Liver (tissue), 7 donors: ENCODE measurements at regions not wholly inside any gene's neighbourhood (a gene's known extent, or its start where the extent isn't known, plus 50 kb on each side); places are given as distances from the start of the nearest gene placed in this dataset.

Experiments
- DNase-seq: peaks from one replicate; pipeline ENCODE4 v3.0.0-alpha.2; 2017; ENCODE audit warnings: low spot score
- H3K27ac ChIP-seq, 2 donors: one replicate each; pipeline ENCODE4 v1.7.0; 2013; ENCODE audit warnings: inconsistent platforms in 2 of 2, low read length in 2 of 2, control low read depth in 1 of 2, low read depth in 1 of 2, mild to moderate bottlenecking in 1 of 2
- H3K27me3 ChIP-seq, 4 donors: one replicate each; pipeline versions ENCODE4 v1.6.1 to v1.7.0; 2013; ENCODE audit warnings: low read length in 3 of 4, inconsistent platforms in 1 of 4, mild to moderate bottlenecking in 1 of 4, moderate library complexity in 1 of 4; ENCODE audit not compliant: control insufficient read depth in 4 of 4, insufficient read depth in 4 of 4
- H3K36me3 ChIP-seq, 4 donors: one replicate each; pipeline versions ENCODE4 v1.6.1 to v1.7.0; 2013; ENCODE audit warnings: low read length in 3 of 4, mild to moderate bottlenecking in 3 of 4, low read depth in 1 of 4, moderate library complexity in 1 of 4; ENCODE audit not compliant: control insufficient read depth in 4 of 4, insufficient read depth in 3 of 4
- H3K4me1 ChIP-seq, 4 donors: one replicate each; pipeline versions ENCODE4 v1.6.1 to v1.7.0; 2013; ENCODE audit warnings: low read length in 3 of 4, mild to moderate bottlenecking in 3 of 4, moderate library complexity in 1 of 4; ENCODE audit not compliant: control insufficient read depth in 4 of 4, insufficient read depth in 4 of 4
- H3K4me3 ChIP-seq, 3 donors: one replicate each; pipeline versions ENCODE4 v1.6.1 to v1.7.0; 2013; ENCODE audit warnings: low read length in 3 of 3, control low read depth in 1 of 3, low read depth in 1 of 3, mild to moderate bottlenecking in 1 of 3
- H3K9ac ChIP-seq, 2 donors: one replicate each; pipeline ENCODE4 v1.7.0; 2013; ENCODE audit warnings: low read length in 2 of 2, mild to moderate bottlenecking in 2 of 2, moderate library complexity in 2 of 2, control low read depth in 1 of 2, low read depth in 1 of 2
- H3K9me3 ChIP-seq, 4 donors: one replicate each; pipeline versions ENCODE4 v1.6.1 to v1.7.0; 2013; ENCODE audit warnings: low read length in 3 of 4; ENCODE audit not compliant: control insufficient read depth in 4 of 4
- ATF3 ChIP-seq: IDR thresholded peaks from 2 replicates; pipeline ENCODE4 v1.6.1; 2016; ENCODE audit warnings: antibody characterized with exemption
- EGR1 ChIP-seq, 2 donors: IDR thresholded peaks; 2 replicates each; pipeline ENCODE4 v1.6.1; 2016 to 2018; ENCODE audit warnings: antibody characterized with exemption in 2 of 2, low read depth in 2 of 2
- FOXA1 ChIP-seq: IDR thresholded peaks from 2 replicates; pipeline ENCODE4 v1.6.1; 2016; ENCODE audit warnings: antibody characterized with exemption
- FOXA2 ChIP-seq: IDR thresholded peaks from 2 replicates; pipeline ENCODE4 v1.6.1; 2016; ENCODE audit warnings: antibody characterized with exemption
- GABPA ChIP-seq, 2 donors: IDR thresholded peaks in 1 of 2; conservative IDR thresholded peaks in 1 of 2; 2 replicates each; pipeline ENCODE4 v1.6.1; 2016; ENCODE audit warnings: antibody characterized with exemption in 2 of 2, mild to moderate bottlenecking in 1 of 2, moderate library complexity in 1 of 2
- HNF4A ChIP-seq, 2 donors: conservative IDR thresholded peaks; 2 replicates each; pipeline ENCODE4 v1.6.1; 2016; ENCODE audit warnings: antibody characterized with exemption in 2 of 2, mild to moderate bottlenecking in 2 of 2
- HNF4G ChIP-seq: IDR thresholded peaks from 2 replicates; pipeline ENCODE4 v1.6.1; 2016; ENCODE audit warnings: antibody characterized with exemption
- JUND ChIP-seq, 2 donors: IDR thresholded peaks; 2 replicates each; pipeline ENCODE4 v1.6.1; 2016; ENCODE audit warnings: antibody characterized with exemption in 2 of 2
- MAX ChIP-seq: IDR thresholded peaks from 2 replicates; pipeline ENCODE4 v1.6.1; 2016; ENCODE audit warnings: antibody characterized with exemption
- NR2F2 ChIP-seq: IDR thresholded peaks from 2 replicates; pipeline ENCODE4 v1.6.1; 2016; ENCODE audit warnings: antibody characterized with exemption
- REST ChIP-seq: IDR thresholded peaks from 2 replicates; pipeline ENCODE4 v1.6.1; 2016; ENCODE audit warnings: antibody characterized with exemption, mild to moderate bottlenecking
- RXRA ChIP-seq, 2 donors: IDR thresholded peaks; 2 replicates each; pipeline ENCODE4 v1.6.1; 2017 to 2018; ENCODE audit warnings: antibody characterized with exemption in 2 of 2, mild to moderate bottlenecking in 1 of 2
- SP1 ChIP-seq: IDR thresholded peaks from 2 replicates; pipeline ENCODE4 v1.6.1; 2018; ENCODE audit warnings: antibody characterized with exemption, mild to moderate bottlenecking
- TAF1 ChIP-seq: conservative IDR thresholded peaks from 2 replicates; pipeline ENCODE4 v1.6.1; 2016; ENCODE audit warnings: antibody characterized with exemption, mild to moderate bottlenecking
- YY1 ChIP-seq: IDR thresholded peaks from 2 replicates; pipeline ENCODE4 v1.6.1; 2016; ENCODE audit warnings: antibody characterized with exemption, mild to moderate bottlenecking
- WGBS: extraction: QIAGEN DNeasy Blood & Tissue Kit; methylation state at CpG from one replicate; pipeline ENCODE4 v1.1.7; 2013; 5-methylcytosine and 5-hydroxymethylcytosine counted together
- donor health status: healthy.
- donor health status: healthy.
- donor health status: healthy.
- donor health status: healthy.

- Histone ChIP-seq H3K27me3 (no peaks in the 10 kb centered on the region), H3K9ac (no peak overlapping the region), H3K4me3 (no peak overlapping the region), H3K27ac (no peak overlapping the region), H3K36me3 (no peaks in the 10 kb centered on the region), H3K9me3 (no peaks in the 10 kb centered on the region), H3K4me1 (no peaks in the 10 kb centered on the region)
- no peak for TF ChIP-seq ATF3
- TF ChIP-seq HNF4A (conservative IDR thresholded peaks at IDR 0.05), result no peak
- TF ChIP-seq TAF1, result no peak
- TF ChIP-seq HNF4G, result no peak
- no peak for TF ChIP-seq FOXA1
- TF ChIP-seq YY1, result no peak
- no peak for TF ChIP-seq GABPA (IDR thresholded peaks at IDR 0.05 in 1 of 2, conservative IDR thresholded peaks at IDR 0.05 in 1 of 2)
- no peak for TF ChIP-seq REST
- TF ChIP-seq SP1, result no peak
- TF ChIP-seq MAX, result no peak
- no peak for DNase-seq
- 97% methylated on average over 3 of the region's 3 CpGs for WGBS
Observed at GRCh38 chr5:143658956-143659355, 153.0 kb upstream of the HMHB1 start.

GRCh38 chr5:143657647-143658285, 154.2 kb upstream of the HMHB1 start:
- H3K4me3 ChIP-seq, result no peak overlapping the region
- TF ChIP-seq JUND (IDR thresholded peaks at IDR 0.05), result no peak
- TF ChIP-seq HNF4G, result no peak
- TF ChIP-seq ATF3, result no peak
- TF ChIP-seq GABPA (IDR thresholded peaks at IDR 0.05 in 1 of 2, conservative IDR thresholded peaks at IDR 0.05 in 1 of 2), result no peak
- TF ChIP-seq FOXA2, result no peak
- TF ChIP-seq REST, result no peak
- no peak for TF ChIP-seq RXRA (IDR thresholded peaks at IDR 0.05)
- TF ChIP-seq EGR1 (IDR thresholded peaks at IDR 0.05; ENCODE audit: low read depth in 2 of 2), result no peak
- no peak for TF ChIP-seq NR2F2
- TF ChIP-seq MAX, result no peak
- 85% methylated on average over 3 of the region's 3 CpGs for WGBS
- H3K27me3 ChIP-seq, result no peaks in the 10 kb centered on the region
- no peaks in the 10 kb centered on the region for H3K4me1 ChIP-seq
- no peak overlapping the region for H3K27ac ChIP-seq
- no peak overlapping the region for H3K9ac ChIP-seq
- DNase-seq, result no peak
- H3K9me3 ChIP-seq, result no peaks in the 10 kb centered on the region
- no peaks in the 10 kb centered on the region for H3K36me3 ChIP-seq
